ENCODE measurements at regions not wholly inside any gene's neighbourhood (a gene's known extent, or its start where the extent isn't known, plus 50 kb on each side); places are given as distances from the start of the nearest gene placed in this dataset.
"Not testable (repeated sequence)": the region's sequence is repeated elsewhere in the genome, so short reads cannot be mapped to it uniquely, and the experiment has no call there.

GRCh38 chr3:124325248-124325647 lies 333.3 kb upstream of the ROPN1 start:
- DNase-seq = no peak

GRCh38 chr3:124329723-124330122 lies 337.8 kb upstream of the ROPN1 start:
- DNase-seq = no peak

- no peak for DNase-seq
Observed at GRCh38 chr3:124333931-124334640, 342.2 kb upstream of the ROPN1 start.

GRCh38 chr3:124336067-124336656 lies 344.2 kb upstream of the ROPN1 start:
- DNase-seq = no peak

- no peak for DNase-seq
Observed at GRCh38 chr3:124345845-124346244, 353.9 kb upstream of the ROPN1 start.

GRCh38 chr3:124346487-124346886 lies 354.6 kb upstream of the ROPN1 start:
- no peak for DNase-seq

GRCh38 chr3:124347418-124347817 lies 355.5 kb upstream of the ROPN1 start:
- DNase-seq = no peak

- not testable (repeated sequence) for DNase-seq
Observed at GRCh38 chr3:124348555-124348954, 356.6 kb upstream of the ROPN1 start.

GRCh38 chr3:124351430-124352148 lies 359.7 kb upstream of the ROPN1 start:
- DNase-seq = no peak

GRCh38 chr3:124352149-124352539 lies 360.2 kb upstream of the ROPN1 start:
- DNase-seq = no peak

- DNase-seq = no peak
Observed at GRCh38 chr3:124353691-124354090, 361.8 kb upstream of the ROPN1 start.

- DNase-seq = no peak
Observed at GRCh38 chr3:124354150-124354549, 362.2 kb upstream of the ROPN1 start.

- DNase-seq = no peak
Observed at GRCh38 chr3:124358156-124358555, 366.2 kb upstream of the ROPN1 start.

- DNase-seq = no peak
Observed at GRCh38 chr3:124360155-124360554, 368.2 kb upstream of the ROPN1 start.

GRCh38 chr3:124360563-124360962 lies 368.6 kb upstream of the ROPN1 start:
- DNase-seq = no peak

GRCh38 chr3:124361566-124361965 lies 368.7 kb upstream of the UMPS start:
- DNase-seq = no peak

- DNase-seq = no peak
Observed at GRCh38 chr3:124362455-124362854, 367.8 kb upstream of the UMPS start.

- no peak for DNase-seq
Observed at GRCh38 chr3:124363476-124363875, 366.8 kb upstream of the UMPS start.

- DNase-seq = no peak
Observed at GRCh38 chr3:124364317-124365020, 365.8 kb upstream of the UMPS start.

GRCh38 chr3:124366655-124367054 lies 363.6 kb upstream of the UMPS start:
- DNase-seq = not testable (repeated sequence)

GRCh38 chr3:124372775-124373174 lies 357.5 kb upstream of the UMPS start:
- DNase-seq = no peak

- DNase-seq = peak; percentile 3
Observed at GRCh38 chr3:124373524-124373923, 356.7 kb upstream of the UMPS start.

GRCh38 chr3:124374583-124374982 lies 355.7 kb upstream of the UMPS start:
- DNase-seq = no peak
